ENCODE measurements at regions not wholly inside any gene's neighbourhood (a gene's known extent, or its start where the extent isn't known, plus 50 kb on each side); places are given as distances from the start of the nearest gene placed in this dataset.
"Not testable (repeated sequence)": the region's sequence is repeated elsewhere in the genome, so short reads cannot be mapped to it uniquely, and the experiment has no call there.

GRCh38 chr2:15810477-15811150, 129.7 kb upstream of the MYCN start:
- DNase-seq, result no peak

- DNase-seq, result no peak
These were observed 129.0 kb upstream of the MYCN start for GRCh38 chr2:15811367-15811766.

- peak; percentile 53 for DNase-seq
These were observed 128.1 kb upstream of the MYCN start for GRCh38 chr2:15812187-15812780.

GRCh38 chr2:15813481-15814266, 126.7 kb upstream of the MYCN start:
- no peak for DNase-seq

GRCh38 chr2:15814403-15814802, 125.9 kb upstream of the MYCN start:
- no peak for DNase-seq

- DNase-seq, result no peak
These were observed 125.4 kb upstream of the MYCN start for GRCh38 chr2:15814946-15815345.

GRCh38 chr2:15816226-15816625, 124.1 kb upstream of the MYCN start:
- no peak for DNase-seq

- DNase-seq, result no peak
These were observed 123.5 kb upstream of the MYCN start for GRCh38 chr2:15816674-15817406.

- DNase-seq, result no peak
These were observed 122.6 kb upstream of the MYCN start for GRCh38 chr2:15817748-15818147.

- DNase-seq, result no peak
These were observed 122.0 kb upstream of the MYCN start for GRCh38 chr2:15818318-15818753.

- DNase-seq, result no peak
These were observed 121.5 kb upstream of the MYCN start for GRCh38 chr2:15818881-15819280.

GRCh38 chr2:15819562-15820256, 120.6 kb upstream of the MYCN start:
- no peak for DNase-seq

- DNase-seq, result no peak
These were observed 120.1 kb upstream of the MYCN start for GRCh38 chr2:15820257-15820566.

GRCh38 chr2:15820927-15821326, 119.4 kb upstream of the MYCN start:
- no peak for DNase-seq

GRCh38 chr2:15822151-15823044, 118.0 kb upstream of the MYCN start:
- no peak for DNase-seq

- no peak for DNase-seq
These were observed 116.6 kb upstream of the MYCN start for GRCh38 chr2:15823459-15824396.

- not testable (repeated sequence) for DNase-seq
These were observed 115.9 kb upstream of the MYCN start for GRCh38 chr2:15824467-15824866.

- DNase-seq, result peak; percentile 78
These were observed 114.9 kb upstream of the MYCN start for GRCh38 chr2:15825276-15825980.

GRCh38 chr2:15826273-15826717, 114.1 kb upstream of the MYCN start:
- peak; percentile 87 for DNase-seq

- DNase-seq, result no peak
These were observed 113.3 kb upstream of the MYCN start for GRCh38 chr2:15827001-15827400.

All from NCI-H82 (cell line).